OCI-LY7 (cell line): ENCODE measurements at regions not wholly inside any gene's neighbourhood (a gene's known extent, or its start where the extent isn't known, plus 50 kb on each side); places are given as distances from the start of the nearest gene placed in this dataset.

Experiments
- BruUV-seq: library from RNA; stranded (reverse); fragments of 400-500 nt; replicated peaks from 2 replicates; lab custom pipeline; 2021; lab: Mats Ljungman, UMichigan
- CTCF ChIA-PET: fragments of 300-600 bp; sonication (Branson Sonifier 250); formaldehyde crosslinking; loops from one replicate; lab custom pipeline; 2022; ENCODE audit warnings: antibody characterized with exemption; ENCODE audit not compliant: unreplicated experiment; lab: Charles Lee
- POLR2A ChIA-PET: fragments of 300-600 bp; sonication (Branson Sonifier 250); formaldehyde crosslinking; loops from one replicate; lab custom pipeline; 2022; ENCODE audit warnings: antibody characterized with exemption; lab: Charles Lee
- DNase-seq: peaks from one replicate; pipeline ENCODE4 v3.0.0-alpha.2; 2015; ENCODE audit warnings: low spot score
- H2AFZ ChIP-seq: fragments of 200-600 bp; sonication (generic), shearing (Covaris generic); 2 replicates; pipeline ENCODE4 v1.6.1; 2014; ENCODE audit warnings: mild to moderate bottlenecking, antibody characterized with exemption, low read length, moderate library complexity
- H3K27ac ChIP-seq: fragments of 200-600 bp; sonication (generic); 2 replicates; pipeline ENCODE4 v1.5.1; 2014; ENCODE audit warnings: mixed run types, low read depth, mild to moderate bottlenecking, moderate library complexity, low read length, inconsistent platforms; ENCODE audit not compliant: poor library complexity, severe bottlenecking
- H3K36me3 ChIP-seq: fragments of 200-600 bp; sonication (generic); 2 replicates; pipeline ENCODE4 v1.6.1; 2014; ENCODE audit warnings: mild to moderate bottlenecking, antibody characterized with exemption, low read length, moderate library complexity, mixed read lengths; ENCODE audit not compliant: insufficient read depth
- H3K4me1 ChIP-seq: fragments of 200-600 bp; sonication (generic); 2 replicates; pipeline ENCODE4 v1.5.1; 2014; ENCODE audit warnings: mild to moderate bottlenecking, low read length; ENCODE audit not compliant: insufficient read depth, poor library complexity, severe bottlenecking
- H3K4me2 ChIP-seq: fragments of 200-600 bp; sonication (generic); 2 replicates; pipeline ENCODE4 v1.6.1; 2014; ENCODE audit warnings: mild to moderate bottlenecking, low read length
- H3K4me3 ChIP-seq: fragments of 200-600 bp; sonication (generic); 2 replicates; pipeline ENCODE4 v1.5.1; 2014; ENCODE audit warnings: mild to moderate bottlenecking, low read depth, low read length; ENCODE audit not compliant: poor library complexity, severe bottlenecking
- H3K79me2 ChIP-seq: fragments of 200-600 bp; sonication (generic); 2 replicates; pipeline ENCODE4 v1.6.1; 2016; ENCODE audit warnings: low read depth, mild to moderate bottlenecking, low read length, moderate library complexity, mixed read lengths; ENCODE audit not compliant: insufficient read depth
- H3K9me2 ChIP-seq: fragments of 200-600 bp; sonication (generic); 2 replicates; pipeline ENCODE4 v1.6.1; 2016; ENCODE audit warnings: mild to moderate bottlenecking, low read length, mixed read lengths; ENCODE audit not compliant: insufficient read depth
- H3K9me3 ChIP-seq: fragments of 200-600 bp; sonication (generic); 2 replicates; pipeline ENCODE4 v1.6.1; 2014; ENCODE audit warnings: mild to moderate bottlenecking, mixed run types, low read length, mixed read lengths
- H4K20me1 ChIP-seq: fragments of 200-600 bp; sonication (generic); 2 replicates; pipeline ENCODE4 v1.6.1; 2014; ENCODE audit warnings: mild to moderate bottlenecking, antibody characterized with exemption, low read length, moderate library complexity, mixed read lengths; ENCODE audit not compliant: insufficient read depth
- EZH2phosphoT487 ChIP-seq: fragments of 200-600 bp; sonication (generic); IDR thresholded peaks from 2 replicates; pipeline ENCODE4 v1.6.1; 2018; ENCODE audit warnings: low read depth, borderline replicate concordance, mild to moderate bottlenecking, mixed run types, antibody characterized with exemption, low read length, moderate library complexity, mixed read lengths
- intact Hi-C: fragments of 100-400 bp; cut with micrococcal nuclease; formaldehyde crosslinking; loops from one replicate; pipeline ENCODE4 v1.10.0; 2022; ENCODE audit not compliant: unreplicated experiment
- TF ChIP-seq, protein P1 (sequence below): fragments of 200-600 bp; sonication (generic); conservative IDR thresholded peaks from 2 replicates; pipeline ENCODE4 v1.5.1; 2014; ENCODE audit warnings: mild to moderate bottlenecking, antibody characterized with exemption, low read length, moderate library complexity, mixed read lengths

DNA sequence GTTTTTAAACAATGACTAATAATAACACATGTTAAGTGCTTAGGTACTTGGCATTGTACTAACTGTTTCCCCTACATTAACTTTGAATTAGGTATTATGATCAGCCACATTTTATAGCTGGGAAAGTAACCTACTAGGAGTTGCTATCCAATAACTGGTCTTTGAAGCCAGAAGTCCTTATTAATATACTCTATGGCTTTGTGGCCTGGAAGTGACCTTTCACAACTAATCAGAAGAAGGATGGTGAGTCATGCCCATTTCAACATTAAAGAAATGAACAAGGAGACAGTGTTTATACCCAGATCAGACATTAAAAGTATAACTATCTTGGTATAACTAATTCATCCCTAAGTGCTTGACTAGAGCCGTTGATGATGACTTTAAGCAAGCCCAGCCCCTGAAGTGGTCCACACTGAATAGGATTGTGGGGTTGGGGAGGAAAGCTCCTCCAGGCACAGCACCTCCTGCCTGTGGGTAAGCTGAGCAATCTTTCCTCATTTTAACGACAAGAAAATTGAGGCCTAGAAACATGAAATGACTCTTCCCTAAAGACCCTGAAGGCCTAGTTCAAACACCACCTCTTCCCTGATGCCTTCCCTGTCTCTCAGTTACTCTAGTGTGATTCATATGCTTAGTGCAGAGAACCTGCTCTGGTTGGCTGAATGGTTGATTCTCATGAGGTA is 71.6 kb upstream of the RFX8 start:
- no peak overlapping the region for H3K4me3 ChIP-seq
- POLR2A ChIA-PET, result no interaction called here
- H4K20me1 ChIP-seq, result no peaks in the 10 kb centered on the region
- no TSS peak for BruUV-seq
- no peaks in the 10 kb centered on the region for H3K4me1 ChIP-seq
- H3K27ac ChIP-seq, result no peak overlapping the region
- no peak overlapping the region for H3K4me2 ChIP-seq
- intact Hi-C loops, result no loop called here
- CTCF ChIA-PET, result no interaction called here
- no peaks in the 10 kb centered on the region for H3K36me3 ChIP-seq
- no peaks in the 10 kb centered on the region for H3K9me2 ChIP-seq
- no peak for TF ChIP-seq EZH2phosphoT487
- TF ChIP-seq, protein P1, sequence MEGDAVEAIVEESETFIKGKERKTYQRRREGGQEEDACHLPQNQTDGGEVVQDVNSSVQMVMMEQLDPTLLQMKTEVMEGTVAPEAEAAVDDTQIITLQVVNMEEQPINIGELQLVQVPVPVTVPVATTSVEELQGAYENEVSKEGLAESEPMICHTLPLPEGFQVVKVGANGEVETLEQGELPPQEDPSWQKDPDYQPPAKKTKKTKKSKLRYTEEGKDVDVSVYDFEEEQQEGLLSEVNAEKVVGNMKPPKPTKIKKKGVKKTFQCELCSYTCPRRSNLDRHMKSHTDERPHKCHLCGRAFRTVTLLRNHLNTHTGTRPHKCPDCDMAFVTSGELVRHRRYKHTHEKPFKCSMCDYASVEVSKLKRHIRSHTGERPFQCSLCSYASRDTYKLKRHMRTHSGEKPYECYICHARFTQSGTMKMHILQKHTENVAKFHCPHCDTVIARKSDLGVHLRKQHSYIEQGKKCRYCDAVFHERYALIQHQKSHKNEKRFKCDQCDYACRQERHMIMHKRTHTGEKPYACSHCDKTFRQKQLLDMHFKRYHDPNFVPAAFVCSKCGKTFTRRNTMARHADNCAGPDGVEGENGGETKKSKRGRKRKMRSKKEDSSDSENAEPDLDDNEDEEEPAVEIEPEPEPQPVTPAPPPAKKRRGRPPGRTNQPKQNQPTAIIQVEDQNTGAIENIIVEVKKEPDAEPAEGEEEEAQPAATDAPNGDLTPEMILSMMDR, result no peak
- no peak for DNase-seq
- H3K9me3 ChIP-seq, result no peaks in the 10 kb centered on the region
- no peaks in the 10 kb centered on the region for H3K79me2 ChIP-seq
- H2AFZ ChIP-seq, result no peak overlapping the region

DNA sequence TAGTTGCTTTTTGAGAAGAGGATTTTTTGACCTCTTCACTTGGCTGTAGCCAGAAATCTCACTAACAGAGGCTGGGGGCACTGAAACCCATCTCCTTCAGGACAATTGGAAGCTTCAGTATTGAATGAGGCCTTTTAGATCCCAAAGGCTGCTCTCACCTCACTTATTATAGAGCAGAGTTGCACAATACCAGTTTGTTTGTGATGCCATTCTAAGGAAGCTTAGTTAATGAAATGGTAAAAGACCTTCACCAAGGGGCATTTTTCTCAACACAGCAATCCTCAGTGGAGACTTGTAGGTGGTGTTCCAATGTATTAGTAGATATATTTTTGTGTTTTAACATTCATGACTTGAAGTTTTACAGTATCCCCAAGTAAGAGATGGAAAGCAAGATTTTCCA is 71.0 kb upstream of the RFX8 start:
- no peak for TF ChIP-seq EZH2phosphoT487
- TF ChIP-seq, protein P1, result no peak
- H3K4me2 ChIP-seq, result no peak overlapping the region
- DNase-seq, result no peak
- H4K20me1 ChIP-seq, result no peaks in the 10 kb centered on the region
- no peaks in the 10 kb centered on the region for H3K36me3 ChIP-seq
- ChIA-PET CTCF (no interaction called here), POLR2A (no interaction called here)
- H3K4me1 ChIP-seq, result no peaks in the 10 kb centered on the region
- no peak overlapping the region for H3K27ac ChIP-seq
- H3K79me2 ChIP-seq, result no peaks in the 10 kb centered on the region
- no peak overlapping the region for H2AFZ ChIP-seq
- H3K4me3 ChIP-seq, result no peak overlapping the region
- H3K9me2 ChIP-seq, result no peaks in the 10 kb centered on the region
- H3K9me3 ChIP-seq, result no peaks in the 10 kb centered on the region
- intact Hi-C loops, result no loop called here
- no TSS peak for BruUV-seq

DNA sequence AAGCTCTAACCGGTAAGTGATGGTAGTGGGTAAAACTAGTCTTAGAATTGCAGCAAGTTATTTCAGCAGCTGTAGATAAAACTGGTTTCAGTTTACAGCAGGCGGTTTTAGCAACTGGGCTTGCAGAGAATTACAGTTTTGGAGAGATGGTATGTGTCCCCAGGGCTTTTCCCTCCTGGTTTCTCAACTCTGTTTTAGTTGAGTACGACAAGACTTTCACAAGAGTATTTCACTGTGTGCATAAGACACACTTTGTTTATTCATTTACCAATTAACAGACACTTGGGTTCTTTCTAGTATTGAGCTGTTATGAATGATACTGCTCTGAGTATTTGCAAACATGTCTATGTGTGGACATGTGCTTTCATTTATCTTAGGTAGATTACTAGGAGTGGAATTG is 65.6 kb upstream of the RFX8 start:
- DNase-seq, result no peak
- Histone ChIP-seq H4K20me1 (no peaks in the 10 kb centered on the region), H2AFZ (no peak overlapping the region), H3K4me1 (no peaks in the 10 kb centered on the region), H3K79me2 (no peaks in the 10 kb centered on the region), H3K27ac (no peak overlapping the region), H3K4me3 (no peak overlapping the region), H3K9me2 (no peaks in the 10 kb centered on the region), H3K9me3 (no peaks in the 10 kb centered on the region), H3K36me3 (no peaks in the 10 kb centered on the region), H3K4me2 (no peak overlapping the region)
- no peak for TF ChIP-seq EZH2phosphoT487
- TF ChIP-seq, protein P1, result no peak
- intact Hi-C loops, result no loop called here
- ChIA-PET CTCF (no interaction called here), POLR2A (no interaction called here)
- BruUV-seq, result no TSS peak
